ENCODE measurements at regions not wholly inside any gene's neighbourhood (a gene's known extent, or its start where the extent isn't known, plus 50 kb on each side); places are given as distances from the start of the nearest gene placed in this dataset.

GRCh38 chr6:155693573-155694418, 238.2 kb upstream of the NOX3 start:
- TF ChIP-seq, protein P1, sequence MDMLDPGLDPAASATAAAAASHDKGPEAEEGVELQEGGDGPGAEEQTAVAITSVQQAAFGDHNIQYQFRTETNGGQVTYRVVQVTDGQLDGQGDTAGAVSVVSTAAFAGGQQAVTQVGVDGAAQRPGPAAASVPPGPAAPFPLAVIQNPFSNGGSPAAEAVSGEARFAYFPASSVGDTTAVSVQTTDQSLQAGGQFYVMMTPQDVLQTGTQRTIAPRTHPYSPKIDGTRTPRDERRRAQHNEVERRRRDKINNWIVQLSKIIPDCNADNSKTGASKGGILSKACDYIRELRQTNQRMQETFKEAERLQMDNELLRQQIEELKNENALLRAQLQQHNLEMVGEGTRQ (IDR thresholded peaks at IDR 0.05; ENCODE audit: low read depth, low read length), result no peak
- TF ChIP-seq, protein P2, sequence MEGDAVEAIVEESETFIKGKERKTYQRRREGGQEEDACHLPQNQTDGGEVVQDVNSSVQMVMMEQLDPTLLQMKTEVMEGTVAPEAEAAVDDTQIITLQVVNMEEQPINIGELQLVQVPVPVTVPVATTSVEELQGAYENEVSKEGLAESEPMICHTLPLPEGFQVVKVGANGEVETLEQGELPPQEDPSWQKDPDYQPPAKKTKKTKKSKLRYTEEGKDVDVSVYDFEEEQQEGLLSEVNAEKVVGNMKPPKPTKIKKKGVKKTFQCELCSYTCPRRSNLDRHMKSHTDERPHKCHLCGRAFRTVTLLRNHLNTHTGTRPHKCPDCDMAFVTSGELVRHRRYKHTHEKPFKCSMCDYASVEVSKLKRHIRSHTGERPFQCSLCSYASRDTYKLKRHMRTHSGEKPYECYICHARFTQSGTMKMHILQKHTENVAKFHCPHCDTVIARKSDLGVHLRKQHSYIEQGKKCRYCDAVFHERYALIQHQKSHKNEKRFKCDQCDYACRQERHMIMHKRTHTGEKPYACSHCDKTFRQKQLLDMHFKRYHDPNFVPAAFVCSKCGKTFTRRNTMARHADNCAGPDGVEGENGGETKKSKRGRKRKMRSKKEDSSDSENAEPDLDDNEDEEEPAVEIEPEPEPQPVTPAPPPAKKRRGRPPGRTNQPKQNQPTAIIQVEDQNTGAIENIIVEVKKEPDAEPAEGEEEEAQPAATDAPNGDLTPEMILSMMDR (conservative IDR thresholded peaks at IDR 0.05; ENCODE audit: low read depth, low read length), result no peak
- TF ChIP-seq MAZ (IDR thresholded peaks at IDR 0.05; ENCODE audit: borderline replicate concordance, low read depth, low read length) (no peak), RCOR1 (IDR thresholded peaks at IDR 0.05; ENCODE audit: insufficient replicate concordance, low read length) (no peak), RAD21 (IDR thresholded peaks at IDR 0.05; ENCODE audit: low read length) (no peak), CEBPB (IDR thresholded peaks at IDR 0.05; ENCODE audit: low read depth, low read length) (no peak), POLR2A (IDR thresholded peaks at IDR 0.05; ENCODE audit: low read depth, low read length) (no peak), SMC3 (IDR thresholded peaks at IDR 0.05; ENCODE audit: low read depth, low read length) (no peak), FOS (IDR thresholded peaks at IDR 0.05; ENCODE audit: low read depth, low read length) (no peak), NFE2L2 (IDR thresholded peaks at IDR 0.05; ENCODE audit: low read depth, low read length) (no peak), RFX5 (IDR thresholded peaks at IDR 0.05; ENCODE audit: low read depth, low read length) (no peak), BHLHE40 (IDR thresholded peaks at IDR 0.05; ENCODE audit: low read depth, low read length) (no peak), ELK1 (IDR thresholded peaks at IDR 0.05; ENCODE audit: borderline replicate concordance, low read depth, low read length) (no peak)
